Spleen (tissue), 7 donors: ENCODE measurements at regions not wholly inside any gene's neighbourhood (a gene's known extent, or its start where the extent isn't known, plus 50 kb on each side); places are given as distances from the start of the nearest gene placed in this dataset.

ENCODE experiments used
- POLR2A ChIP-seq, 3 donors: fragments of 450-650 bp; IDR thresholded peaks; one replicate each; pipeline ENCODE4 v1.5.1; 2017; ENCODE audit warnings: antibody characterized with exemption in 3 of 3, mild to moderate bottlenecking in 1 of 3
- POLR2AphosphoS5 ChIP-seq, 3 donors: sonication (generic); formaldehyde crosslinking; IDR thresholded peaks; one replicate each; pipeline ENCODE4 v1.5.1; 2017; ENCODE audit warnings: antibody characterized with exemption in 3 of 3
- TF ChIP-seq, protein P1 (sequence below), 11 experiments: fragments of 200-600 bp in 7 of 11; fragments of 450-650 bp in 4 of 11; sonication (generic) in 4 of 11; IDR thresholded peaks in 8 of 11; conservative IDR thresholded peaks in 3 of 11; 1 replicate in 7 of 11; 2 replicates in 4 of 11; pipeline versions ENCODE4 v1.4.0 to v1.8.0; 2016 to 2021; ENCODE audit warnings: antibody characterized with exemption in 11 of 11, inconsistent platforms in 4 of 11, mild to moderate bottlenecking in 1 of 11
- donor health status: DM: no; HTN: no; CAD: no; lungs with moderate emphysema.
- donor health status: DM: no; HTN: no; CAD: no.
- donor health status: DM: no; HTN: no; CAD: no.

DNA sequence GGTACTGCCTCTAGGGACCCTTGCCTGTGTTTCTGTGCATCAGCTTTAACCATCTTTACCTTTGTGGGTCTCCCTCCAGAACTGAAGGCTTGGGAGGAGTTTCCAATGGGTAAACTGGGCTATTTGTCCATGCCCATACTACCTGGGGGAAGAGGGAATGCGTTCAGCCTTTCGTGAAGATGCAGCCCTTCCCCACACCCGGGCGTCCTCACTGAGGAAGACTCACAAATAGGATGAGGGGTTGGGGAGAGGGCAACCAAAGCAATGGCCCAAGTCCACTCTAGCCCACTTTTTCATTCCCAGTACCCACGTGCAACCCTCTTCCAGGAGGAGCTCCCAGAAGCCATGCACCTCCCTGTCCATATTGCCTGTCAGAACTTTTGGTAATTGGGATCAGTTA is 61.8 kb upstream of the ADA2 start:
- TF ChIP-seq, protein P1, sequence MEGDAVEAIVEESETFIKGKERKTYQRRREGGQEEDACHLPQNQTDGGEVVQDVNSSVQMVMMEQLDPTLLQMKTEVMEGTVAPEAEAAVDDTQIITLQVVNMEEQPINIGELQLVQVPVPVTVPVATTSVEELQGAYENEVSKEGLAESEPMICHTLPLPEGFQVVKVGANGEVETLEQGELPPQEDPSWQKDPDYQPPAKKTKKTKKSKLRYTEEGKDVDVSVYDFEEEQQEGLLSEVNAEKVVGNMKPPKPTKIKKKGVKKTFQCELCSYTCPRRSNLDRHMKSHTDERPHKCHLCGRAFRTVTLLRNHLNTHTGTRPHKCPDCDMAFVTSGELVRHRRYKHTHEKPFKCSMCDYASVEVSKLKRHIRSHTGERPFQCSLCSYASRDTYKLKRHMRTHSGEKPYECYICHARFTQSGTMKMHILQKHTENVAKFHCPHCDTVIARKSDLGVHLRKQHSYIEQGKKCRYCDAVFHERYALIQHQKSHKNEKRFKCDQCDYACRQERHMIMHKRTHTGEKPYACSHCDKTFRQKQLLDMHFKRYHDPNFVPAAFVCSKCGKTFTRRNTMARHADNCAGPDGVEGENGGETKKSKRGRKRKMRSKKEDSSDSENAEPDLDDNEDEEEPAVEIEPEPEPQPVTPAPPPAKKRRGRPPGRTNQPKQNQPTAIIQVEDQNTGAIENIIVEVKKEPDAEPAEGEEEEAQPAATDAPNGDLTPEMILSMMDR (IDR thresholded peaks at IDR 0.05 in 8 of 11, conservative IDR thresholded peaks at IDR 0.05 in 3 of 11): no peak
- TF ChIP-seq POLR2A (IDR thresholded peaks at IDR 0.05) (no peak), POLR2AphosphoS5 (IDR thresholded peaks at IDR 0.05) (no peak)
